ENCODE measurements at regions not wholly inside any gene's neighbourhood (a gene's known extent, or its start where the extent isn't known, plus 50 kb on each side); places are given as distances from the start of the nearest gene placed in this dataset.
"Not testable (repeated sequence)": the region's sequence is repeated elsewhere in the genome, so short reads cannot be mapped to it uniquely, and the experiment has no call there.

GRCh38 chr9:95785209-95785608, 90.3 kb upstream of the ERCC6L2 start:
- DNase-seq (ENCODE audit: low read depth): no peak

DNA sequence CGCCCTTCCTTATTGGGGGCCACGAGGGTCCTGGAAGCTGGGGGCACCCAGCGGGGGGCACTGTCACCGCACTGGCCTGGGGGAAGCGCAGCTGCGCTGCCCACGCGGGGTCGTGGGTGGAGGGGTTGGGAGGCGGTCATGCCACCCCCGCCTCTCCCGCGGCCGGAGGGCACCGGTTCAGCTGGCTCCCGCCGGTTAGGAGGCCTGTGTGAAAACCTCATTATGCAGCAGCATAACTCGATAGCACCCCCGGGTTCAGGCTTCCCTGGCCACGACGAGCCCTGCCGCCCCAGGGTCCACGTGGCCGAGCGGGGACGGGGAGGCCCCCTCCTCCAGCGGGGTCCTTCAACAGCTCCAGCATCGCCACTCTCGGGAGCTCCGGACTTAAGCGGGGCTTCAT, 91.2 kb upstream of the ERCC6L2 start:
- DNase-seq (ENCODE audit: low read depth): no peak

- DNase-seq (ENCODE audit: low read depth): peak; percentile 85
Measured at GRCh38 chr9:95783426-95783975, 92.0 kb upstream of the ERCC6L2 start.

- DNase-seq (ENCODE audit: low read depth): no peak
Measured at GRCh38 chr9:95780751-95781150, 94.7 kb upstream of the ERCC6L2 start.

GRCh38 chr9:95780121-95780520, 95.4 kb upstream of the ERCC6L2 start:
- DNase-seq (ENCODE audit: low read depth): no peak

DNA sequence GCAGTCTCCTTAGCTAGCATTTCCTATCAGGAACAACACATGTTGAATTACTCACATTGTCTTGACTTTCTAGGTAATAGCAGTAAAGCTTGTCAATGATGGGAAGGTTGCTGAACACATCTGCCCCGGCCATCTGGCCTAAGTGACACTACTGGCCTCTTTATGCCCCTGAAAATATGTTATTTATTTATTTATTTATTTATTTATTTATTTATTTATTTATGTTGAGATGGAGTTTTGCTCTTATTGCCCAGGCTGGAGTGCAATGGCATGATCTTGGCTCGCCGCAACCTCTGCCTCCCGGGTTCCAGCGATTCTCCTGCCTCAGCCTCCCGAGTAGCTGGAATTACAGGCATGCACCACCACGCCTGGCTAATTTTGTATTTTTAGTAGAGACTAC, 95.9 kb upstream of the ERCC6L2 start:
- DNase-seq (ENCODE audit: low read depth): not testable (repeated sequence)

DNA sequence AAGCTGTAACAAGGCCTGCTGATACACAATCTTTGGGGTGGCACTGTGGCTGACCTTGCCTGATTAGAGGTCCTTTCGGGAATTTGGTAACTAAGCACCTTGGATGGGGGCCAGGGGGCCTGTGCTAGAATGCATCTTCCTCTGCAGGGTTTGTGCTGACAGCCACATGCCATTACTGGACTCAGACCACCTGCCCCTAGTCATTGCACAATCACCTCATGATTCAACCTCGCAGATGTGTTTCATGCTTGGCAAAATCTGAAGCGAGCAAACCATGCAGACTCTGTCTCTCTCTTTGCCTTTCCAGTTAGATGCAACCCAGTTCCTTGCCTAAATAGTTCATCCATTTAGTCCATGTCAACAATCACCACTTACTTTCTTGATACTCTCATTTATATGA, 96.5 kb upstream of the ERCC6L2 start:
- peak; percentile 93 for DNase-seq (ENCODE audit: low read depth)

GRCh38 chr9:95777136-95777535, 98.4 kb upstream of the ERCC6L2 start:
- no peak for DNase-seq (ENCODE audit: low read depth)

DNA sequence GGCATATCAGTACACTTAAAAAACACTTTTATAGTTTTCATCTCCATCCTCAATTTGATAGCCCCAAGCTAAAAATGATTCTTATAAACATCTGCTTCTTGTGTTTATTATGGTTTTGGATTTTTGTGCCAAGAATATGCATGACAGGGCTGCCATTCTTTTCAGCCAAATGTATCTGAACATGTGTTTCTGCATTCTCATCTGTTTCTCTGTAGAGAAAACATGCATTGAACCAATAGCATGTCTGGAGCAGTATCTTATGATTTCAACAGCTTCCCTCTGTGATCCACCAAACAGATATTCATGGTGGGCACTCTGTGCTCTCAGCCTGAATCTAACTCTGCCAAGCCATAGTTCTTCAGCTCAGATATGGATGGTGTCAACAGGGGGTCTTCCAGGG, 99.3 kb upstream of the ERCC6L2 start:
- DNase-seq (ENCODE audit: low read depth): no peak

- DNase-seq (ENCODE audit: low read depth): no peak
Measured at GRCh38 chr9:95775191-95775590, 100.3 kb upstream of the ERCC6L2 start.

DNA sequence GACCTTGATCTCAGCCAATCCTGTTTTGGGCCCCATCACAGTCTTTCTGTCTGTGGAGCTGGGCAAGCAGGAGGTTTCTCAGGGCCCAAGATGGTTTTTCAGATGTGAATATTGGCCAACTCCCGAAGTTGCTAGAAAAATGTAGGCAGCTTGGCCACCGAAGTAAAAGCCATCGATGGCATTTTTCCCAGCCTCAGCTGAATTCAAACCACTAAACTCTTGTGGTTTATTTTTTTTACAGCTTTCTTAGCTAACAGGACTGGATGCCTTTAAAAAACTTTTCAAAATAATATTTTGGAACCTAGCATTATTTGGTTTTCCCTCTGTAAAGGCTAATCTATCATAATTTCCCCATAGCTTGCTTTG, 102.5 kb upstream of the ERCC6L2 start:
- peak; percentile 35 for DNase-seq (ENCODE audit: low read depth)

GRCh38 chr9:95772320-95773052, 103.0 kb upstream of the ERCC6L2 start:
- peak; percentile 62 for DNase-seq (ENCODE audit: low read depth)

DNA sequence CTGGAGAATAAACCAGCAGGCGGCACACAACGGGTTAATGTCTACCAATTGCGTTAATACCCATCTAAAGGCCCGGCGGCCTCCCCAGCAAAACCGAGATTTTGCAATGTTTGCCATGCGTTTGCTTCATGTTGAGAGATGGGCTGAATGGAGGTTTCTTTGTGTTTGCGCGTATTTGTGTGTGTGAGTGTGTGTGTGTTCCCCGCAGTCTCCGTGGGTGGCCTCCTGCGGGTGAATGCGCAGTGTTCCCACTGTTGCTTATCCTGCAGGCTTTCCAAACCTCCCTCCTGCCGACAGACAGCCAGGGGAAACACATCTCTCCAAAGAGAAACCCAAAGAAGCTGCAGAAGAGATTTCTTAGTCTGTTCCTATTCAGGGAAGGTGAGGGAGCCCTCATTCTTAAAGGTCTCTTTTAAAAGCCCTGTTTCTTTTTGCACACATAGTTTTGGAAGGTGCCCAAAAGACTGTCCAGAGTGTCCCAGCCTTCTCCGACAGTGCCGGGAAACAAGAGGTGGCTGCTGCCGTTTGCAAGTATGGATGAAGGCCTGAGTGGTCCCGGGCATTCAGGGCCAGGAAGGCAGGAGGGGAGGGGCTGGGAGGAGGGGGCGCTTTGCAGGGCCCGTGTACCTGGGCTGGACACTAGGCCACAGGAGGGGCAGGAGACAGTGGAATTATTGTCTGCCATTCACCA, 103.8 kb upstream of the ERCC6L2 start:
- peak; percentile 32 for DNase-seq (ENCODE audit: low read depth)

DNA sequence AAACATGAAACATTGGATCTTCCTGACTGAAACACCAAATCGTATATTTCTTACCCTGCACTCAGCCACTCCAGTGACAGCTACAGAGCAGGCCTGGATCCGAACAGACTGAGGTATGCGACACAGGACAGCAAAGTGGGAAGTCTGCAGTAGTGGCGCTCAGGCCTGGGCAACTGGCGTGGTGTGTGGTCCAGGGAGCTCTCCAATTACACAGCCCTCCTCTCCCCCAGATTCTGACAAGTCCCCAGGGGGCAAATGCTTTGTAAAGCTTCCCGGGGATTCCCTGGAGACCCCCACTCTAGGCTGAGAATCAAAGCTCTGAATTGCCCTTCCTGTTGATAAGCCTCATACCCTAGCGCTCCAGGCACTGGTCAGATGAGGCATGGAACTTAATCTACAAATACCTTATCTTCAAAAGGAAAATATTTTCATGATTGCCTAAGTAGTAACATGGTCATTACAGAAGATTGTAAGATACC, 104.8 kb upstream of the ERCC6L2 start:
- DNase-seq (ENCODE audit: low read depth): no peak

DNA sequence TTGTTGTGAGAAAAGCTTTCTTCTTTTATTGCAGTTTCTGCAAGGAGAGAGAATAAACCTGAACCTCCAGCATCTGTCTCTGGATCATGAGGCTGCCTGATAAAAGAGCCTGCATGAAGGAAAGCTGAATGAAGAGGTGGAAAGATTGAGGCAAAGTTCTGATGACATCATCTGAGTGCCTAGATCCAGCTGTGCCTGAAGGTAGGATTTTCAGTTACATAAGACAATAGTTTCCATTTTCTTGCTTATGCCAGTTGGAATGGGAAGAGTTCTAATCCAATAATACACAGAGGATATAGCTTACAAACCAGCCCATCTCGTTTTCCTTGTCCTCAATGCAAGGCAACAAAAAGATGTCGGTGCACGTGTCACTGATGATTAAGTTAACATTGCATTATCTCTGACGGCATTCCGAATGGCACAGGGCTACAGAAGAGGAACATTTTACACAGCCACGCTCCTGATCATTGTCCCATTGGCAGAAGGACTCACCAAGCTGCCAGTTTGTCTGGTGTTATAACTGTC, 105.5 kb upstream of the ERCC6L2 start:
- no peak for DNase-seq (ENCODE audit: low read depth)

- no peak for DNase-seq (ENCODE audit: low read depth)
Measured at GRCh38 chr9:95769473-95769872, 106.0 kb upstream of the ERCC6L2 start.

GRCh38 chr9:95766906-95767305, 108.6 kb upstream of the ERCC6L2 start:
- DNase-seq (ENCODE audit: low read depth): no peak

DNA sequence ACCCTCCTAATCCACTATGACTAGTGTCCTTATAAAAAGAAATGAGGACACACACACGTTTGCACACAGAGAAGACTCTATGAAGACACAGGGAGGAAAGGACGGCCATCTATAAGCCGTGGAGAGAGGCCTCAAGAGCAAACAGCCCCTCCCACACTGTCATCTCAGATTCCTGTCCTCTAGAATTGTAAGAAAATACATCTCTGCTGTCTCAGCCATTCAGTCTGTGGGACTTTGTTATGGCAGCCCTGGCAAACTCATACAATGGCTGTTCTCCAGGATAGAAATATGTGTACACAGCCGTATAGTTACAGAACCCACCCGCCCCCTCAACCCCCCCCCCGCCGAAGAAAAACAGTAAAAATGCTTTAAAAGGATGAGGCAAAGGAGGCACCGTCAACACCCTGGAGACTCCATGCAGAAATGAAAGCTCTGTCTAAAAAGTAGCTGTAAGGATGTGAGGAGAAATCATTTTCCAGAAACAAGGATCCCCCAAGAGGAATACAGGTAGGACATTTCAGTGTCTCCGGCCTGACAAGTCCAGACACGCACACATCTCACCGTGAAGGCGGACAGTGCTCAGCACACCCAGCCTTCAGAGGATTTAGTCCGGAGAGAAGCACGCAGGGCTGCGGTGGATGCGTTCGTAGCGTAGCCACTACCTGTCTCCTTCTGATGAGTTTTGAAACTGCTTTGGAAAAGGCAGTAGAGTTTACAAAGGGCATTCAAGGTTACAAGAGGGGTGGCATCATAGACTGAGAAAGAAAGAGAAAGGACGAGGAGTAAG, 110.8 kb upstream of the ERCC6L2 start:
- no peak for DNase-seq (ENCODE audit: low read depth)

DNA sequence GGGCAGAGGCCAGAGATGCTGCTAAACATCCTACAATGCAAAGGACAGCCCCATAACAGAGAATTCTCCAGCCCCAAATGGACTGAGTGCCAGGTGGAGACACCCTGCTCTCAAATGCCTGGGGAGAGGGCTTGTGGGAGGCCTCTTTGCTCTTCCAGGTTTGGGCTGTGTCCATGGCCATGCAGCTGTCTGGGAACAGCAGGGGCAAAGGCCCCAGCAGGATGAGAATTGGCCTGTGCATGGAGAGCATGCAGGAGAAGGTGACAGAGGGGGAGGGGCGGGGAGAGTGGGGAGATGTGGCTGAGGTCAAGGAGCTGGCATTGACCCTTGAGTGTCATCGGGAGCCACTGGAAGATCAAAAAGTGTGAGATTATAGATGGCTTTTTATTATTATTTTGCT, 111.5 kb upstream of the ERCC6L2 start:
- DNase-seq (ENCODE audit: low read depth): no peak

DNA sequence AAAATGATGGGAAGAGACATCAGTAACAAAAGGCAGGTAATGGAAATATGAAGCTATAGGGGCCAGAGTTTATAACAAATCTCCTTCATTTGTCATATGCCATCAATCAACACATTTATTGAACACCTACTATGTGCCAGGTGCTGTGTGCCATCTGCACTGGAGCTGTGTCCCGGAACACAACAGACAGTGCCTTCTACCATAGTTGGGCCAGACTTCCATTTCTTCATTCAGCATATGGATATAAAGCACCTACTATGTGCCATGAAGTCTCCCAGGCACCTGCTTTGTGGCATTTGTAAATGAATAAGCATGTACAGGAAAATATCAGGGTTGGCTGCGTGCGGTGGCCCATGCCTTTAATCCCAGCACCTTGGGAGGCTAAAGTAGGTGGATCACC, 112.5 kb upstream of the ERCC6L2 start:
- no peak for DNase-seq (ENCODE audit: low read depth)

DNA sequence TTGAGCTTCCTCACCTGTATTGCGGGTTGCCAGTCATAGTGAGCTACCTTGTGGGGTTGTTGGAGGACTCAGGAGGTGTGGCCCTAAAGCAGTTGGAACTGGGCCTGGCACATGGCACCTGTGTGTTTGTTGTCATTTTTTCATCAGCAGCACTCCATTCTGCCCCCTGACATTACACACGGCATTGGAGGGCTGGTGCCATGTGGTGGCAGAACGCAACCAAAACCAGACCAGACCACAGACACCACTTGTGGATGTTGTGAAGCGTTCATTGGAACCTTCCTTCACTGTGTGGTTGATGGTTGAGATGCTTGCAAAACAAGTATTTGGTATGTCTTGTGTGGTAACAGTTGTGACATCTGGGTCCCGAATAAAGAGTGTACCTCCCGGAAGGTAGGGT, 113.2 kb upstream of the ERCC6L2 start:
- DNase-seq (ENCODE audit: low read depth): no peak

DNA sequence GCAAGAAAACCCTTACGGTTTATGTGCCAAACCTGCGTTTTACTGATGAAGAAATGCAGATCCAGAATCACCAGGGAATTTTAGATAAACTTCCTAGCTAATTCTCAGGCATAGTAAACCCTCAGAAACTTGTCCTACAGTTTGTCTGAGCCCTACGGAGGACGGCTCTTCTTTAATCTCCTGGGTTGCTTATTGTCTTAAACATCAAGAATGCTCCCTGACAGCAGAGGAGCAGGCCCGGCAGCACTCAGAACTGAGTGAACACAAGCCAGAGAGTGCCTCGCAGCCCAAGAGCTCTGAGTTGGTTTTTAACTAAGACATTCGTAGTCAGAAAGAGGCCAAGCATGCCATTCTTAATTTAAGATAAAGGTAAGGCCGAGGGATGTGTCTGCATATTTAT, 114.7 kb upstream of the ERCC6L2 start:
- no peak for DNase-seq (ENCODE audit: low read depth)

All from renal cortical epithelial cell (primary cell).